Ramos (cell line): ENCODE measurements at regions not wholly inside any gene's neighbourhood (a gene's known extent, or its start where the extent isn't known, plus 50 kb on each side); places are given as distances from the start of the nearest gene placed in this dataset.

ENCODE experiments used
- in situ Hi-C: fragments of 300-500 bp; cut with MboI; formaldehyde crosslinking; loops from one replicate; pipeline ENCODE4 v1.14.3; 2022; ENCODE audit warnings: low sequenced_read_pairs; ENCODE audit not compliant: unreplicated experiment

DNA sequence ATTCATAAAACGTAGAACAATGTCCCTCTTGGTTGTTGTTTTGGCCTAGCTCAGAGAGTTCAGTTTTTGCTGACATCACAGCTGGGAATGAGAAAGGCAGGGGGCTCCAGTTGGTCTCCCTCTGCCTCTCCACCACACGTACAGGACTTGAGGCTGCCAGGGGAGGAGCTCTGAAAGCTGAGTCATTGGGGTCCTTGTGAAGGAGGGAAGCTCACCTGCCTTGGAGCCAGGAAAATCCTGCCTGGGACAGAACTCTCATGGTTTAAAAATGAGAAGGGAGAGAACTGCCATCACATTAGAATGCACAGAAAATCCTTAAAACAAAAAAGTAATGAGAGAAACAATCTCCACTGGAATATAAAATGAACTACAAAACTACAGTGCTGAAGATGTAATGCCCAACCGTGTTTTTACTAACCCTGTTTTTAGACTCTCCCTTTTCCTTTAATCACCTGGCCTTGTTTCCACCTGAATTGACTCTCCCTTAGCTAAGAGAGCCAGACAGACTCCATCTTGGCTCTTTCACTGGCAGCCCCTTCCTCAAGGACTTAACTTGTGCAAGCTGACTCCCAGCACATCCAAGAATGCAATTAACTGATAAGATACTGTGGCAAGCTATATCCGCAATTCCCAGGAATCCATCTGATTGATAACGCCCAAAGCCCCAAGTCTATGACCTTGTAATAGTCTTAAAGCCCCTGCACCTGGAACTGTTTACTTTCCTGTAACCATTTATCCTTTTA lies 58.6 kb upstream of the TARP start:
- in situ Hi-C loops: loop anchor here (25.0 kb wide), 1 partner anchor 220 kb away; no protein-coding TSS in a partner anchor

DNA sequence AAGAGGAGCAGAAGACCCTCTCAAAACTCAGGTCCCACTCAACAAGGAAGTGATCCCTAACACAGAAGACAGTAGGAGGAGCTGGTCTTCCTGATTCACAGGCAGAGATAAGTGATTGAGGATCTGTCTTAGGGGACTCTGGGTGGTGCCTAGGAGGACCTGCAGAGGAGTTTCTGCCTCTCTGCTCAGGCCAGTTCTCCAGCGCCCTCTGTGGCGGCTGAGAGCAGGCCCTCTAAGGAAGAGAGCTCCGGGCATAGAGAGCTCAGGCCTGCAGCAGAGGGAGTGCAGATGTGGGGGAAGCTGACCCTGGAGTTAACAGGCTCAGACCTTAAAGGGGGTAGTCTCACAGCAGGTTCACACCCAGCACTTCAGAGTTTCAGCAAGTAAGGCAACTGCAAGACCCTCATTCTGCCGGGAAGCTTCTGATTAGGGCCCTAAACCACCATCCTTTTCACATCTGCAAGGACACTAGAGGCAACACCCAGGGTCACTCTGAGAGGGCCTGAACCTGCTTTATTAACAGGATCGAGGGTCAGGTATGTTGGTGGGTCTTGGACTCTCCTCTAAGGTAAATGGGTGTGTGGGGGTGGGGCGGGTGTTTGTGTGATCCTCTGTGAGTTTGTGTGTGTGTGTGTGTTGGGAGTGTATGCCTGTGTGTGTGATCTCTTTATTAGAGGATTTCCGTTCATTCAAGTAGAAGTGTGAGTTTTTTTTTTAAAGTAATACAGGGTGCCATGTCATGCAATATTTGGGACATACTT lies 57.6 kb upstream of the TARP start:
- in situ Hi-C loops: loop anchor here (25.0 kb wide), 1 partner anchor 219 kb away; no protein-coding TSS in a partner anchor

DNA sequence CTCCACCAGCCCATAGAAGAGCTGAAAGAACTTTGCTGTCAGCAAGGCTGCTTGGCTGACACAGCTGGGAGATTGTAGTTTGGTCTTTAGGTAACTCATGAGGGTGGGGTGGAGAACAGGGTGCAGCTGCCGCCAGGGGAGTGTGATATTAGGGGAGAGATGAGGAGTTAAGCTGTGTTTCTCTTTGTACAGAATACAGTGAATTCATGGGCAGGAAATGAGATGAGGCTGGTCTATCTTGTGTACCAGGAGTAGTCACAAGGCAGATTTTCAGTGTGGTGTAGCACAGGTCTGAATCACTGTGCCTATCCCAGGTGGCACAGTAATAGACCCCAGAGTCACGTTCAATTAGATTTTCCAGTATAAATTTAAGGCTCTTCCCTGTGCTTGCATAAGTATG lies 56.6 kb upstream of the TARP start:
- in situ Hi-C loops: loop anchor here (25.0 kb wide), 1 partner anchor 218 kb away; no protein-coding TSS in a partner anchor

DNA sequence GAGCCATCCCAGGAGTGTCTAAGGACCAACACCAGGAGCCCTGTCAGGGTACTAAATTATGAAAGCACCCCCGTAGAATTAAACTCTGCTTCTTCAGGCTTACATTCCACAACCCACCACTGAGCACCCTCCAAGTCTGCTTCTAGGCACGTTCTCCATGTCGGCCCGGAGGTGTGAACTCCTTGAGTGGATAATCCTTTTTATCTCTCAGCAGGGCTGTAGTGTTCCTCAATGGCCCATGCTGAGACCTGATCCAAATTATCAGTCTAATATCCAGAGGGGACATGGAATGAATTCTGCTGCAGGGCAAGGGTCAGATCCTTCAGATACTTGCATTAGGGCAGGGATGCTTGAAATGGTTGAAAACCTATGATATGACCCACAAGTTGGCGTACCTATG lies 55.9 kb upstream of the TARP start:
- in situ Hi-C loops: loop anchor here (25.0 kb wide), 1 partner anchor 217 kb away; no protein-coding TSS in a partner anchor

DNA sequence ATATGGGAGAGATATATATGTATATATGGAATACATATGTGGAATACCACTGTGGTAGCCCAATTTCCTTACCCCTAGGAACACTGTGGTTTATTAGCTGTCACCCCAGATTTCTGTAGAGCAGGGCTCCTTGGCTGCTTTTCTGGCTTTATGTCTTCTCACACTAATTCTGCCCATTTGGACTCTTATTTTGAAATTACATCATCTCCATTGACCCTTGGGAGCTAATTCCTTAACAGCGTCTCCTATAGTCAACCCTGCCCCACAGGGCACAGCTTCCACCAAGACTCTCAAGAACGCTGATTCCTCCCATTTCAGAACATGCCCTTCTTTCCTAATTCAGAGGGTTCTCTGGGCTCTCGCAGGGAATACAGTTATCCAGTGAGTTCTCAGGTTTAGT lies 55.4 kb upstream of the TARP start:
- in situ Hi-C loops: loop anchor here (25.0 kb wide), 1 partner anchor 217 kb away; no protein-coding TSS in a partner anchor

DNA sequence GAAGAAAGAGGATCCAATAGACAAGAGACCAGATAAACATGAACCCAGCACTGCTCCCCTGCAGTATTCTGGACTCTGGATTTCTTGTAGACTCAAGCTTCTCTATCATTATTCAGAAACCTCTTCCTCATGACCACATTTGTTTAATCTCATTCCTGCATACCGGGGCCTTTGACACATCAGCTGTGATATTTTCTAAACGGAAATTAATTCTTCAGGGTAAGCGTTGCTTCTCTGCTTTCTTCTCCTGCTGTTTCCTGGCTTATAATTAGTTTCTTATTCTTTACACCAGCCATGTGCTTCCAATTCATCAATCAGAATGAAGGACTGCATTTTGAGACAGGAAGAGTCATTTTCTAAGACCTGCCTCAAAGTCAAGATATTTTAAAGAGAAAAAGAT lies 54.2 kb upstream of the TARP start:
- in situ Hi-C loops: loop anchor here (25.0 kb wide), 1 partner anchor 215 kb away; no protein-coding TSS in a partner anchor
